GM12878 (cell line): ENCODE measurements at regions not wholly inside any gene's neighbourhood (a gene's known extent, or its start where the extent isn't known, plus 50 kb on each side); places are given as distances from the start of the nearest gene placed in this dataset.

ENCODE experiments used
- BHLHE40 ChIP-seq, 2 experiments: fragments of 450-650 bp in 1 of 2; IDR thresholded peaks; 2 replicates each; pipeline ENCODE4 v1.6.1; 2011 to 2017; ENCODE audit warnings: low read depth in 2 of 2, borderline replicate concordance in 1 of 2, improper control_type of control experiment in 1 of 2, low read length in 1 of 2, mild to moderate bottlenecking in 1 of 2
- MEF2B ChIP-seq: fragments of 450-650 bp; IDR thresholded peaks from 2 replicates; pipeline ENCODE4 v1.6.1; 2018; ENCODE audit warnings: mild to moderate bottlenecking, moderate library complexity; ENCODE audit not compliant: partially characterized antibody, poor library complexity, severe bottlenecking
- SUZ12 ChIP-seq: fragments of 200-600 bp; sonication (generic); IDR thresholded peaks from one replicate; pipeline ENCODE4 v1.6.1; 2018; ENCODE audit warnings: antibody characterized with exemption, mild to moderate bottlenecking; ENCODE audit not compliant: unreplicated experiment
- ZNF217 ChIP-seq: fragments of 450-650 bp; IDR thresholded peaks from 2 replicates; pipeline ENCODE4 v1.6.1; 2017; ENCODE audit warnings: antibody characterized with exemption, mild to moderate bottlenecking
- TF ChIP-seq, protein P1 (sequence below): fragments of 450-650 bp; IDR thresholded peaks from 2 replicates; pipeline ENCODE4 v1.6.1; 2018; ENCODE audit warnings: borderline replicate concordance, mild to moderate bottlenecking; ENCODE audit not compliant: partially characterized antibody
- TF ChIP-seq, protein P2 (sequence below): IDR thresholded peaks from 2 replicates; pipeline ENCODE4 v1.6.1; 2011; ENCODE audit warnings: mild to moderate bottlenecking, low read depth, low read length, moderate library complexity; ENCODE audit not compliant: insufficient replicate concordance
- TF ChIP-seq, protein P3 (sequence below): fragments of 450-650 bp; IDR thresholded peaks from 2 replicates; pipeline ENCODE4 v1.6.1; 2017; ENCODE audit warnings: antibody characterized with exemption, mild to moderate bottlenecking, moderate library complexity
- TF ChIP-seq, protein P4 (sequence below): IDR thresholded peaks from 2 replicates; pipeline ENCODE4 v1.6.1; 2011; ENCODE audit warnings: borderline replicate concordance, low read depth, mild to moderate bottlenecking, moderate library complexity, mixed read lengths, low read length; ENCODE audit not compliant: insufficient read depth; ENCODE audit errors: extremely low read length

DNA sequence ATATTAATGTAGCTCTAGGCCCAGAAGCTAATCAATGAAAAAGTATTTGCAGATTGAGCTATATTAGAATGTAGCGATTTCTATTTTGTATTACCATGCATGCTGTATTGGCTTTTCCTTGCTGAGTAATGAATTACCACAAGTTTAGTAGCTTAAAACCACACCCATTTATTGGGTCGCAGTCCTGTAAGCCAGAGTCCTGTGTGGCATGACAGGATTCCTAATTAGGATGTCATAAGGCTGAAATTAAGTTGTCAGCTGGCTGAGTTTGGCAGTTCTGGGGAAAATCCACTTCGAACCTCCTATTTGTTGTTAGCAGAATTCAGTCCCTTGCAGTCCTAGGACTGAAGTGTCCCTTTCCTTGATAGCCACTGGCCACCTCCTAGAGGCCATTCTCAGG, 50.3 kb upstream of the HHIP start (continued):
- TF ChIP-seq, protein P1, sequence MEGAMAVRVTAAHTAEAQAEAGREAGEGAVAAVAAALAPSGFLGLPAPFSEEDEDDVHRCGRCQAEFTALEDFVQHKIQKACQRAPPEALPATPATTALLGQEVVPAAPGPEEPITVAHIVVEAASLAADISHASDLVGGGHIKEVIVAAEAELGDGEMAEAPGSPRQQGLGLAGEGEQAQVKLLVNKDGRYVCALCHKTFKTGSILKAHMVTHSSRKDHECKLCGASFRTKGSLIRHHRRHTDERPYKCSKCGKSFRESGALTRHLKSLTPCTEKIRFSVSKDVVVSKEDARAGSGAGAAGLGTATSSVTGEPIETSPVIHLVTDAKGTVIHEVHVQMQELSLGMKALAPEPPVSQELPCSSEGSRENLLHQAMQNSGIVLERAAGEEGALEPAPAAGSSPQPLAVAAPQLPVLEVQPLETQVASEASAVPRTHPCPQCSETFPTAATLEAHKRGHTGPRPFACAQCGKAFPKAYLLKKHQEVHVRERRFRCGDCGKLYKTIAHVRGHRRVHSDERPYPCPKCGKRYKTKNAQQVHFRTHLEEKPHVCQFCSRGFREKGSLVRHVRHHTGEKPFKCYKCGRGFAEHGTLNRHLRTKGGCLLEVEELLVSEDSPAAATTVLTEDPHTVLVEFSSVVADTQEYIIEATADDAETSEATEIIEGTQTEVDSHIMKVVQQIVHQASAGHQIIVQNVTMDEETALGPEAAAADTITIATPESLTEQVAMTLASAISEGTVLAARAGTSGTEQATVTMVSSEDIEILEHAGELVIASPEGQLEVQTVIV: no peak
- TF ChIP-seq BHLHE40 (IDR thresholded peaks at IDR 0.05; ENCODE audit: borderline replicate concordance in 1 of 2, low read depth in 2 of 2, low read length in 1 of 2) (no peak), MEF2B (no peak), ZNF217 (no peak), SUZ12 (no peak)
- TF ChIP-seq, protein P2, sequence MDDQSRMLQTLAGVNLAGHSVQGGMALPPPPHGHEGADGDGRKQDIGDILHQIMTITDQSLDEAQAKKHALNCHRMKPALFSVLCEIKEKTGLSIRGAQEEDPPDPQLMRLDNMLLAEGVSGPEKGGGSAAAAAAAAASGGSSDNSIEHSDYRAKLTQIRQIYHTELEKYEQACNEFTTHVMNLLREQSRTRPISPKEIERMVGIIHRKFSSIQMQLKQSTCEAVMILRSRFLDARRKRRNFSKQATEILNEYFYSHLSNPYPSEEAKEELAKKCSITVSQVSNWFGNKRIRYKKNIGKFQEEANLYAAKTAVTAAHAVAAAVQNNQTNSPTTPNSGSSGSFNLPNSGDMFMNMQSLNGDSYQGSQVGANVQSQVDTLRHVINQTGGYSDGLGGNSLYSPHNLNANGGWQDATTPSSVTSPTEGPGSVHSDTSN: no peak
- TF ChIP-seq, protein P3, sequence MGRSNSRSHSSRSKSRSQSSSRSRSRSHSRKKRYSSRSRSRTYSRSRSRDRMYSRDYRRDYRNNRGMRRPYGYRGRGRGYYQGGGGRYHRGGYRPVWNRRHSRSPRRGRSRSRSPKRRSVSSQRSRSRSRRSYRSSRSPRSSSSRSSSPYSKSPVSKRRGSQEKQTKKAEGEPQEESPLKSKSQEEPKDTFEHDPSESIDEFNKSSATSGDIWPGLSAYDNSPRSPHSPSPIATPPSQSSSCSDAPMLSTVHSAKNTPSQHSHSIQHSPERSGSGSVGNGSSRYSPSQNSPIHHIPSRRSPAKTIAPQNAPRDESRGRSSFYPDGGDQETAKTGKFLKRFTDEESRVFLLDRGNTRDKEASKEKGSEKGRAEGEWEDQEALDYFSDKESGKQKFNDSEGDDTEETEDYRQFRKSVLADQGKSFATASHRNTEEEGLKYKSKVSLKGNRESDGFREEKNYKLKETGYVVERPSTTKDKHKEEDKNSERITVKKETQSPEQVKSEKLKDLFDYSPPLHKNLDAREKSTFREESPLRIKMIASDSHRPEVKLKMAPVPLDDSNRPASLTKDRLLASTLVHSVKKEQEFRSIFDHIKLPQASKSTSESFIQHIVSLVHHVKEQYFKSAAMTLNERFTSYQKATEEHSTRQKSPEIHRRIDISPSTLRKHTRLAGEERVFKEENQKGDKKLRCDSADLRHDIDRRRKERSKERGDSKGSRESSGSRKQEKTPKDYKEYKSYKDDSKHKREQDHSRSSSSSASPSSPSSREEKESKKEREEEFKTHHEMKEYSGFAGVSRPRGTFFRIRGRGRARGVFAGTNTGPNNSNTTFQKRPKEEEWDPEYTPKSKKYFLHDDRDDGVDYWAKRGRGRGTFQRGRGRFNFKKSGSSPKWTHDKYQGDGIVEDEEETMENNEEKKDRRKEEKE: no peak
- TF ChIP-seq, protein P4, sequence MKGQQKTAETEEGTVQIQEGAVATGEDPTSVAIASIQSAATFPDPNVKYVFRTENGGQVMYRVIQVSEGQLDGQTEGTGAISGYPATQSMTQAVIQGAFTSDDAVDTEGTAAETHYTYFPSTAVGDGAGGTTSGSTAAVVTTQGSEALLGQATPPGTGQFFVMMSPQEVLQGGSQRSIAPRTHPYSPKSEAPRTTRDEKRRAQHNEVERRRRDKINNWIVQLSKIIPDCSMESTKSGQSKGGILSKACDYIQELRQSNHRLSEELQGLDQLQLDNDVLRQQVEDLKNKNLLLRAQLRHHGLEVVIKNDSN: no peak
- TF ChIP-seq, all 136 proteins: peak for 0
